DND-41 (cell line): ENCODE measurements at regions not wholly inside any gene's neighbourhood (a gene's known extent, or its start where the extent isn't known, plus 50 kb on each side); places are given as distances from the start of the nearest gene placed in this dataset.

Experiments
- CTCF ChIP-seq: IDR thresholded peaks from 2 replicates; pipeline ENCODE4 v1.5.1; 2012; ENCODE audit warnings: borderline replicate concordance, low read length, moderate library complexity, mild to moderate bottlenecking; ENCODE audit not compliant: poor library complexity, severe bottlenecking; ENCODE audit errors: extremely low read depth
- EZH2 ChIP-seq: IDR thresholded peaks from 3 replicates; pipeline ENCODE4 v1.6.1; 2012; ENCODE audit warnings: borderline replicate concordance, low read depth, mild to moderate bottlenecking, moderate library complexity, low read length, inconsistent platforms; ENCODE audit not compliant: severe bottlenecking

GRCh38 chr9:26439061-26439624 lies 453.5 kb downstream of the CAAP1 start:
- TF ChIP-seq CTCF (no peak), EZH2 (no peak)
